HG03097 (cell line): ENCODE measurements at regions not wholly inside any gene's neighbourhood (a gene's known extent, or its start where the extent isn't known, plus 50 kb on each side); places are given as distances from the start of the nearest gene placed in this dataset.
"Not testable (repeated sequence)": the region's sequence is repeated elsewhere in the genome, so short reads cannot be mapped to it uniquely, and the experiment has no call there.

Source experiments
- ATAC-seq: cut with Tn5 transposase; IDR thresholded peaks from one replicate; pipeline ENCODE4 v1.9.1; 2021; ENCODE audit not compliant: unreplicated experiment, low FRiP score

GRCh38 chr15:84094720-84095119, 140.9 kb upstream of the GOLGA6L4 start:
- not testable (repeated sequence) for ATAC-seq

GRCh38 chr15:84097053-84097452, 138.5 kb upstream of the GOLGA6L4 start:
- not testable (repeated sequence) for ATAC-seq

GRCh38 chr15:84098604-84099003, 137.0 kb upstream of the GOLGA6L4 start:
- no peak for ATAC-seq

- no peak for ATAC-seq
Measured at GRCh38 chr15:84099181-84099580, 136.4 kb upstream of the GOLGA6L4 start.

- no peak for ATAC-seq
Measured at GRCh38 chr15:84103345-84103744, 132.2 kb upstream of the GOLGA6L4 start.

GRCh38 chr15:84104853-84105252, 130.7 kb upstream of the GOLGA6L4 start:
- no peak for ATAC-seq

GRCh38 chr15:84108728-84109127, 126.8 kb upstream of the GOLGA6L4 start:
- ATAC-seq: no peak

GRCh38 chr15:84111575-84111974, 124.0 kb upstream of the GOLGA6L4 start:
- ATAC-seq: no peak

GRCh38 chr15:84112025-84112424, 123.5 kb upstream of the GOLGA6L4 start:
- ATAC-seq: no peak

- no peak for ATAC-seq
Measured at GRCh38 chr15:84113919-84114318, 121.7 kb upstream of the GOLGA6L4 start.

- not testable (repeated sequence) for ATAC-seq
Measured at GRCh38 chr15:84114680-84115079, 120.9 kb upstream of the GOLGA6L4 start.

- not testable (repeated sequence) for ATAC-seq
Measured at GRCh38 chr15:84119351-84119750, 116.2 kb upstream of the GOLGA6L4 start.

GRCh38 chr15:84120903-84121302, 114.7 kb upstream of the GOLGA6L4 start:
- not testable (repeated sequence) for ATAC-seq

- ATAC-seq: not testable (repeated sequence)
Measured at GRCh38 chr15:84128706-84129105, 106.9 kb upstream of the GOLGA6L4 start.

- not testable (repeated sequence) for ATAC-seq
Measured at GRCh38 chr15:84130098-84130831, 105.3 kb upstream of the GOLGA6L4 start.

- ATAC-seq: not testable (repeated sequence)
Measured at GRCh38 chr15:84135931-84136456, 99.6 kb upstream of the GOLGA6L4 start.

- peak; percentile 96 for ATAC-seq
Measured at GRCh38 chr15:84142888-84143337, 92.7 kb upstream of the GOLGA6L4 start.

- no peak for ATAC-seq
Measured at GRCh38 chr15:84143753-84144314, 91.7 kb upstream of the GOLGA6L4 start.

- ATAC-seq: not testable (repeated sequence)
Measured at GRCh38 chr15:84144946-84145345, 90.6 kb upstream of the GOLGA6L4 start.

- ATAC-seq: not testable (repeated sequence)
Measured at GRCh38 chr15:84146299-84146698, 89.3 kb upstream of the GOLGA6L4 start.

GRCh38 chr15:84147307-84147706, 88.3 kb upstream of the GOLGA6L4 start:
- ATAC-seq: not testable (repeated sequence)
